Body of pancreas (tissue), 4 donors: ENCODE measurements at regions not wholly inside any gene's neighbourhood (a gene's known extent, or its start where the extent isn't known, plus 50 kb on each side); places are given as distances from the start of the nearest gene placed in this dataset.

Source experiments
- POLR2A ChIP-seq, 3 donors: fragments of 450-650 bp; IDR thresholded peaks; one replicate each; pipeline ENCODE4 v1.6.1; 2016; ENCODE audit warnings: antibody characterized with exemption in 3 of 3, mild to moderate bottlenecking in 2 of 3
- TF ChIP-seq, protein P1 (sequence below), 7 experiments: fragments of 450-650 bp in 4 of 7; fragments of 200-600 bp in 3 of 7; sonication (generic) in 3 of 7; IDR thresholded peaks; one replicate each; pipeline ENCODE4 v1.5.1; 2016 to 2019; ENCODE audit warnings: antibody characterized with exemption in 7 of 7

DNA sequence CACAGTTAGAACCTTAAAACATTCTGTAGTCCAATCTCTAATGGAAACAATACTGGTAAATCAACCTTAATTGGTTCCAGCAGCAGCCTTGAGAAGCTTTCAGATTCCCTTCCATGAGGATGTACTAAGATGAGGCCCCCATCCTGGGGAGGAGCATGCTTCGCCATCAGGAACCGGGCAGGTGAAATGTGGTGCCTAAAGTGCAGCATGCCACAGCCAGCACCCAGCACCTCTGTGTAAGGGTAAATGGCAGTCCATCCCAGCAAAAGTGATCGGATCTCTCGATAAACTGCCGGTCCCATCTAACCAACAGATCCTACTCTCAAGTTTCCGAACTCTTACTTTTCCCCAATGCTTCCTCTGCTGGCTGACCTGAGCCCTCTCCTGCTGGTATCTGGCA is 166.3 kb upstream of the PDE10A start:
- TF ChIP-seq, protein P1, sequence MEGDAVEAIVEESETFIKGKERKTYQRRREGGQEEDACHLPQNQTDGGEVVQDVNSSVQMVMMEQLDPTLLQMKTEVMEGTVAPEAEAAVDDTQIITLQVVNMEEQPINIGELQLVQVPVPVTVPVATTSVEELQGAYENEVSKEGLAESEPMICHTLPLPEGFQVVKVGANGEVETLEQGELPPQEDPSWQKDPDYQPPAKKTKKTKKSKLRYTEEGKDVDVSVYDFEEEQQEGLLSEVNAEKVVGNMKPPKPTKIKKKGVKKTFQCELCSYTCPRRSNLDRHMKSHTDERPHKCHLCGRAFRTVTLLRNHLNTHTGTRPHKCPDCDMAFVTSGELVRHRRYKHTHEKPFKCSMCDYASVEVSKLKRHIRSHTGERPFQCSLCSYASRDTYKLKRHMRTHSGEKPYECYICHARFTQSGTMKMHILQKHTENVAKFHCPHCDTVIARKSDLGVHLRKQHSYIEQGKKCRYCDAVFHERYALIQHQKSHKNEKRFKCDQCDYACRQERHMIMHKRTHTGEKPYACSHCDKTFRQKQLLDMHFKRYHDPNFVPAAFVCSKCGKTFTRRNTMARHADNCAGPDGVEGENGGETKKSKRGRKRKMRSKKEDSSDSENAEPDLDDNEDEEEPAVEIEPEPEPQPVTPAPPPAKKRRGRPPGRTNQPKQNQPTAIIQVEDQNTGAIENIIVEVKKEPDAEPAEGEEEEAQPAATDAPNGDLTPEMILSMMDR (IDR thresholded peaks at IDR 0.05) = no peak
- no peak for TF ChIP-seq POLR2A (IDR thresholded peaks at IDR 0.05)
